ENCODE measurements at regions not wholly inside any gene's neighbourhood (a gene's known extent, or its start where the extent isn't known, plus 50 kb on each side); places are given as distances from the start of the nearest gene placed in this dataset.

GRCh38 chr13:19072543-19072942, 109.1 kb downstream of the TUBA3C start:
- no peak overlapping the region for H3K27ac ChIP-seq
- TF ChIP-seq, protein P1, sequence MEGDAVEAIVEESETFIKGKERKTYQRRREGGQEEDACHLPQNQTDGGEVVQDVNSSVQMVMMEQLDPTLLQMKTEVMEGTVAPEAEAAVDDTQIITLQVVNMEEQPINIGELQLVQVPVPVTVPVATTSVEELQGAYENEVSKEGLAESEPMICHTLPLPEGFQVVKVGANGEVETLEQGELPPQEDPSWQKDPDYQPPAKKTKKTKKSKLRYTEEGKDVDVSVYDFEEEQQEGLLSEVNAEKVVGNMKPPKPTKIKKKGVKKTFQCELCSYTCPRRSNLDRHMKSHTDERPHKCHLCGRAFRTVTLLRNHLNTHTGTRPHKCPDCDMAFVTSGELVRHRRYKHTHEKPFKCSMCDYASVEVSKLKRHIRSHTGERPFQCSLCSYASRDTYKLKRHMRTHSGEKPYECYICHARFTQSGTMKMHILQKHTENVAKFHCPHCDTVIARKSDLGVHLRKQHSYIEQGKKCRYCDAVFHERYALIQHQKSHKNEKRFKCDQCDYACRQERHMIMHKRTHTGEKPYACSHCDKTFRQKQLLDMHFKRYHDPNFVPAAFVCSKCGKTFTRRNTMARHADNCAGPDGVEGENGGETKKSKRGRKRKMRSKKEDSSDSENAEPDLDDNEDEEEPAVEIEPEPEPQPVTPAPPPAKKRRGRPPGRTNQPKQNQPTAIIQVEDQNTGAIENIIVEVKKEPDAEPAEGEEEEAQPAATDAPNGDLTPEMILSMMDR (IDR thresholded peaks at IDR 0.05): no peak
- DNase-seq (ENCODE audit: low spot score): peak; percentile 50
- no peak overlapping the region for H3K4me3 ChIP-seq

- TF ChIP-seq, protein P1 (IDR thresholded peaks at IDR 0.05): no peak
- H3K27ac ChIP-seq: no peak overlapping the region
- peak; percentile 38 for DNase-seq (ENCODE audit: low spot score)
These were observed 110.3 kb downstream of the TUBA3C start for GRCh38 chr13:19071161-19071936.

GRCh38 chr13:19070398-19070735, 111.3 kb downstream of the TUBA3C start:
- no peak for DNase-seq (ENCODE audit: low spot score)
- TF ChIP-seq, protein P1 (IDR thresholded peaks at IDR 0.05): no peak
- H3K4me3 ChIP-seq: no peak overlapping the region
- no peak overlapping the region for H3K27ac ChIP-seq

More at GRCh38 chr13:19071161-19071936, 110.3 kb downstream of the TUBA3C start:
- H3K4me3 ChIP-seq: no peak overlapping the region

- no peak overlapping the region for H3K27ac ChIP-seq
- TF ChIP-seq, protein P1 (IDR thresholded peaks at IDR 0.05): no peak
- no peak for DNase-seq (ENCODE audit: low spot score)
- no peak overlapping the region for H3K4me3 ChIP-seq
These were observed 111.8 kb downstream of the TUBA3C start for GRCh38 chr13:19069684-19070397.

- TF ChIP-seq, protein P1 (IDR thresholded peaks at IDR 0.05): no peak
- Histone ChIP-seq H3K4me3 (no peak overlapping the region), H3K27ac (no peak overlapping the region)
- DNase-seq (ENCODE audit: low spot score): peak; percentile 9
These were observed 112.9 kb downstream of the TUBA3C start for GRCh38 chr13:19068691-19069090.

- Histone ChIP-seq H3K4me3 (no peak overlapping the region), H3K27ac (no peak overlapping the region)
- DNase-seq (ENCODE audit: low spot score): no peak
- TF ChIP-seq, protein P1 (IDR thresholded peaks at IDR 0.05): no peak
These were observed 113.9 kb downstream of the TUBA3C start for GRCh38 chr13:19067767-19068166.

DNA sequence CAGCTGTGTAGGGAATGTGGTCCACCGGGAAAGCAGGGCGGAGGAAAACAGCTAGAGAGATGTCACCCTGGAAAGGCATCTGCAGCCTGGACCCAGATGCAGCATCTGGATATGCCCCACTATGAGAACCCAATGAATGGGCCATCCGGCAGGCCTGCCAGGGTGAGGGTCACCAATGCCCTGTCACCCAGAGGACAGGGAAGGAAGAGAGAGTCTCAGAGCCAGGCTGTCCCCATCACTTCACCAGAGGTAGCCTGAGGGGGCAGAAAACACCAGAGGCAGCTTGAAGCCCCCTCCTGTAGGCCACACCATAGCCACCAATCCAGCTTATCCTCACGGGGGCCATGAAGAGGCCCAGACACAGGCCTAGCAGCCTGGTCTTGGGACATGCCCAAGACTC, 118.8 kb downstream of the TUBA3C start:
- no peak for DNase-seq (ENCODE audit: low spot score)

More for the DNA sequence above, 118.8 kb downstream of the TUBA3C start:
- TF ChIP-seq, protein P1 (IDR thresholded peaks at IDR 0.05): no peak
- H3K27ac ChIP-seq: no peak overlapping the region
- H3K4me3 ChIP-seq: no peak overlapping the region

All from coronary artery (tissue), 2 donors.